Panc1 (cell line): ENCODE measurements at regions not wholly inside any gene's neighbourhood (a gene's known extent, or its start where the extent isn't known, plus 50 kb on each side); places are given as distances from the start of the nearest gene placed in this dataset.

Experiments
- CTCF ChIP-seq: fragments of 450-650 bp; IDR thresholded peaks from 2 replicates; pipeline ENCODE4 v1.5.1; 2017; ENCODE audit warnings: mild to moderate bottlenecking
- POLR2AphosphoS5 ChIP-seq: IDR thresholded peaks from 2 replicates; pipeline ENCODE4 v1.6.1; 2012; ENCODE audit warnings: mild to moderate bottlenecking, low read depth, low read length, moderate library complexity
- SIN3A ChIP-seq: IDR thresholded peaks from 2 replicates; pipeline ENCODE4 v1.6.1; 2012; ENCODE audit warnings: low read depth, mild to moderate bottlenecking, low read length, moderate library complexity, borderline replicate concordance; ENCODE audit not compliant: insufficient read depth
- TCF7L2 ChIP-seq: IDR thresholded peaks from 2 replicates; pipeline ENCODE4 v1.6.1; 2011; ENCODE audit warnings: mild to moderate bottlenecking, low read depth, low read length, inconsistent platforms

GRCh38 chr13:111484141-111484925 is 163.9 kb downstream of the TEX29 start:
- TF ChIP-seq CTCF: no peak
- TF ChIP-seq POLR2AphosphoS5: no peak
- TF ChIP-seq SIN3A: no peak
- TF ChIP-seq TCF7L2: no peak
